Chondrocyte (in vitro differentiated cells): ENCODE measurements at regions not wholly inside any gene's neighbourhood (a gene's known extent, or its start where the extent isn't known, plus 50 kb on each side); places are given as distances from the start of the nearest gene placed in this dataset.
A peak's percentile ranks its signal among the peaks of the same experiment; 100 is the strongest.

Experiments
- DNase-seq: peaks from one replicate; pipeline ENCODE4 v3.0.0; 2021; ENCODE audit warnings: mixed read lengths, low spot score
- H3K27ac Mint-ChIP-seq: one replicate; pipeline ENCODE4 v1.8.0; 2021; ENCODE audit warnings: mild to moderate bottlenecking, moderate library complexity, mixed read lengths; ENCODE audit not compliant: unreplicated experiment
- H3K27me3 Mint-ChIP-seq: 2 replicates; pipeline ENCODE4 v1.8.0; 2021; ENCODE audit warnings: low read depth, mixed read lengths
- H3K36me3 Mint-ChIP-seq: 2 replicates; pipeline ENCODE4 v1.8.0; 2021; ENCODE audit warnings: low read depth, mixed read lengths
- H3K4me1 Mint-ChIP-seq: 2 replicates; pipeline ENCODE4 v1.8.0; 2021; ENCODE audit warnings: low read depth, mild to moderate bottlenecking, mixed read lengths
- H3K4me3 Mint-ChIP-seq: one replicate; pipeline ENCODE4 v1.8.0; 2021; ENCODE audit warnings: mild to moderate bottlenecking, moderate library complexity, mixed read lengths; ENCODE audit not compliant: unreplicated experiment
- H3K9me3 Mint-ChIP-seq: 2 replicates; pipeline ENCODE4 v1.8.0; 2021; ENCODE audit warnings: low read depth, mixed read lengths
- TF ChIP-seq, protein P1 (sequence below): fragments of 200-600 bp; sonication (generic); IDR thresholded peaks from 2 replicates; pipeline ENCODE4 v1.5.0; 2021; ENCODE audit warnings: antibody characterized with exemption, mild to moderate bottlenecking, moderate library complexity

DNA sequence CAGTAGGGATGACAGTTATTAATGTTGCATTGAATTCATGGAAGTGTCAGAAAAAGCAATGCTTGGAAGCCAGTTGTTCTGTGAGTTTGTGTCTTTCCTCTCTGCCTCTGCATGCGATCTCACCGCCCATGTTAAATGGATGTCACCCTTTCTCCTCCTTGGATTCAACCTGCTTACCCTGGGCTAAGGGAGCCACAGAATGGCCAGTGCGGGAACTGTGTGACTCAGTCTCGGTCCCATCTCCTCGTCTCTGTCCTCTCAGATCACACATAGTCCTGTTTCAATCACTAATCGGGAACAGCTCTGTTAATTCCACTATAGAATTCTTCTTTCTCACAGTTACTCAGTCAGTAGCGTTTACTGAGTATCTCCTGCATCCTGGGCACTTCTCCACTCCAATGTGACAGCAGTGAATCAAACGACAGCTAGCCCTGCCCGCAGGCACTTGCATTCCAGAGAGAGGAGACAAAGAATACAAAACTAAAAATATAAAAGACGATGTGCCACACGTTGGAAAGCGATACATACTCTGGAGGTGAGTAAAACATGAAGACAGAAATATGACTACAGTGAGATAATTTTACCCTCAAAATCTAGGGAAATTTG is 53.6 kb upstream of the TLR3 start:
- TF ChIP-seq, protein P1, sequence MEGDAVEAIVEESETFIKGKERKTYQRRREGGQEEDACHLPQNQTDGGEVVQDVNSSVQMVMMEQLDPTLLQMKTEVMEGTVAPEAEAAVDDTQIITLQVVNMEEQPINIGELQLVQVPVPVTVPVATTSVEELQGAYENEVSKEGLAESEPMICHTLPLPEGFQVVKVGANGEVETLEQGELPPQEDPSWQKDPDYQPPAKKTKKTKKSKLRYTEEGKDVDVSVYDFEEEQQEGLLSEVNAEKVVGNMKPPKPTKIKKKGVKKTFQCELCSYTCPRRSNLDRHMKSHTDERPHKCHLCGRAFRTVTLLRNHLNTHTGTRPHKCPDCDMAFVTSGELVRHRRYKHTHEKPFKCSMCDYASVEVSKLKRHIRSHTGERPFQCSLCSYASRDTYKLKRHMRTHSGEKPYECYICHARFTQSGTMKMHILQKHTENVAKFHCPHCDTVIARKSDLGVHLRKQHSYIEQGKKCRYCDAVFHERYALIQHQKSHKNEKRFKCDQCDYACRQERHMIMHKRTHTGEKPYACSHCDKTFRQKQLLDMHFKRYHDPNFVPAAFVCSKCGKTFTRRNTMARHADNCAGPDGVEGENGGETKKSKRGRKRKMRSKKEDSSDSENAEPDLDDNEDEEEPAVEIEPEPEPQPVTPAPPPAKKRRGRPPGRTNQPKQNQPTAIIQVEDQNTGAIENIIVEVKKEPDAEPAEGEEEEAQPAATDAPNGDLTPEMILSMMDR = peak; percentile 31
- H3K9me3 Mint-ChIP-seq = peaks cover 9% of the 10 kb centered on the region
- H3K27me3 Mint-ChIP-seq = no peaks in the 10 kb centered on the region
- H3K4me1 Mint-ChIP-seq = peaks cover 14% of the 10 kb centered on the region
- H3K27ac Mint-ChIP-seq = no peak overlapping the region
- no peak overlapping the region for H3K4me3 Mint-ChIP-seq
- no peak for DNase-seq
- peaks cover 5% of the 10 kb centered on the region for H3K36me3 Mint-ChIP-seq

DNA sequence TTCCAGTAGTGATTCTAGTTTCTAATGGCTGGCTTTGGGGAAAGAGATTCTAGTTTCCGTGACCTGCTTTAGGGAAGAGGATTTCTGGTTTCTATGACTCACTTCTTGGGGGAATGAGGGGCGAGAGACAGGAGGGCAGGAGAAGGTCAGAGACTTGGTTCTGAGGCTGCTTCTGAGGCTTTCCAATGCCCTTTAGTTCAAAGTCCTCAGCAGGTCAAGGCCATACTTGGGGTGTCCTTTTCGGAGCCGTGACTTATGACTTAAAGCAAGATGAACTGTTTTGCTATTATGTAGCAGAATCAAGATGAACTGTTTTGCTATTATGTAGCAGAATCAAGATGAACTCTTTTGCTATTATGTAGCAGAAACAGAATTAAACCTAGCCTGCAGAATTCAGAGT is 52.2 kb upstream of the TLR3 start:
- H3K36me3 Mint-ChIP-seq = peaks cover 5% of the 10 kb centered on the region
- no peak overlapping the region for H3K27ac Mint-ChIP-seq
- H3K27me3 Mint-ChIP-seq = no peaks in the 10 kb centered on the region
- no peak for DNase-seq
- H3K4me1 Mint-ChIP-seq = peaks cover 26% of the 10 kb centered on the region
- TF ChIP-seq, protein P1 = no peak
- peaks cover 9% of the 10 kb centered on the region for H3K9me3 Mint-ChIP-seq
- H3K4me3 Mint-ChIP-seq = no peak overlapping the region

DNA sequence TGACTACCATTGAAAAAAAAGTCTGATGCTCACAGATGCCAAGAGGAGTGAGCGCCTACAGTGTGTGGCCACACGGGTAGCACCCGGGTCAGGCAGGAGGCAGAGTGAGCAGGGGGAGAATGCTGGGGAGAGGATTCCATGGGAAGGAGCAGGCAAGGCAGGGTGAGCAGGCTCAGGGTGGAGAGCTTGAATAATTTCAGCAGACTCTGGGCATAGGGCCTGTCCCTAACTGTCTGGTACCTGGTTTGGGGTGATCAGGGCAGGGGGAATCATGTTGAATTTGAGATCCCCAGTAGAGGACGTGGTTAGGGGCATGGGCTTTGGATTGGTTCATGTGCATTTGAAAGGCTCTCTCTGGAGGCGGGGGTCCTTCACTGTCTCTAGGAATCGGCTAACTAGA is 51.2 kb upstream of the TLR3 start:
- peaks cover 28% of the 10 kb centered on the region for H3K4me1 Mint-ChIP-seq
- TF ChIP-seq, protein P1 = no peak
- H3K9me3 Mint-ChIP-seq = peaks cover 9% of the 10 kb centered on the region
- no peaks in the 10 kb centered on the region for H3K27me3 Mint-ChIP-seq
- H3K36me3 Mint-ChIP-seq = peaks cover 5% of the 10 kb centered on the region
- H3K4me3 Mint-ChIP-seq = no peak overlapping the region
- H3K27ac Mint-ChIP-seq = no peak overlapping the region
- DNase-seq = no peak

DNA sequence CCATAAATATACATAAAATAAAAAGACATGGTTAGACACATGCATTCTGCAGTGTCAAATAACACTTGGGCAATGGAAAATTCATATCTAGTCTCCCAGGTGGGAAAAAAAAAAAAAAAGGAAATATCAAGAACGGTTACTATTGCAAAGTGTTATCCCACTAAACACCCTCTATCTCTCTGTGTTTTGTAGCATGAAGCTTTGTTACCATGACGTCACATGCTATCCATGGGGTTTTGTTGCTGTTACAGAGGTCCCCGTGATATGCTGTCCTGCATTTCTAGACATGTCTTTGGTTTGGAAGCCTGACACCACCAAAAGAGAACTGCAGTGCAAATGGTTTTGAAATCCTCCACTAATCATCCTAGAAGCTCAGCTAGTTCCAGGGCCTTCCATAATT is 50.7 kb upstream of the TLR3 start:
- Mint-ChIP-seq H3K4me1 (peaks cover 26% of the 10 kb centered on the region), H3K27me3 (no peaks in the 10 kb centered on the region), H3K4me3 (no peak overlapping the region), H3K27ac (no peak overlapping the region), H3K9me3 (peaks cover 9% of the 10 kb centered on the region), H3K36me3 (peaks cover 5% of the 10 kb centered on the region)
- TF ChIP-seq, protein P1 = no peak
- DNase-seq = no peak

DNA sequence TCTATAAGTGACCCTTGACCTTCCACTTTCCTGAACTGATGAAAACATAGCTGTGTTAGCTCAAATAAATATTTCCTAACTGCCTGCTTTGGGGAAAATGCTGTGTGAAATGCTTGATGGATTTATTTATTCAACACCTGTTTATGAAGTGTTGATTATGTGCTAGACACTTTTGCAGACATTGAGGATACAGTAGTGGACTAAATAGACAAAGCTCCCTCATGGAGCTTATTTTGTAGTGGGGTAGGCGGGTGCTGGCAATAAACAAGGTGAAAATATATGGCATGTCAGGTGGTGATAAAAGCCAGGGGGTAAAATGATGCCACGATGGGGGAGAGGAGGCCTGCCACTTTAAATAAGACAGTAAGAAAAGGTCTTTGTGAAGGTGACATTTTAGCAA is 50.2 kb upstream of the TLR3 start:
- TF ChIP-seq, protein P1 = no peak
- Mint-ChIP-seq H3K27ac (no peak overlapping the region), H3K27me3 (no peaks in the 10 kb centered on the region), H3K9me3 (peaks cover 9% of the 10 kb centered on the region), H3K36me3 (peaks cover 5% of the 10 kb centered on the region), H3K4me1 (peaks cover 23% of the 10 kb centered on the region), H3K4me3 (no peak overlapping the region)
- DNase-seq = no peak
